HepG2 (cell line): ENCODE measurements at regions not wholly inside any gene's neighbourhood (a gene's known extent, or its start where the extent isn't known, plus 50 kb on each side); places are given as distances from the start of the nearest gene placed in this dataset.
A peak's percentile ranks its signal among the peaks of the same experiment; 100 is the strongest.

Experiments used
- BCL6 ChIP-seq: IDR thresholded peaks from 2 replicates; pipeline ENCODE4 v1.6.1; 2016; ENCODE audit warnings: missing genetic modification reagents, missing compliant biosample characterization
- BCLAF1 ChIP-seq: fragments of 450-650 bp; IDR thresholded peaks from 2 replicates; pipeline ENCODE4 v1.6.1; 2017; ENCODE audit warnings: mild to moderate bottlenecking
- CBFB ChIP-seq: sonication (generic); formaldehyde crosslinking; IDR thresholded peaks from 2 replicates; pipeline ENCODE4 v1.4.0; 2020; ENCODE audit warnings: missing genetic modification reagents
- DPF2 ChIP-seq: sonication (generic); formaldehyde crosslinking; IDR thresholded peaks from 2 replicates; pipeline ENCODE4 v1.4.0; 2020; ENCODE audit warnings: mild to moderate bottlenecking, low read depth, missing genetic modification reagents, borderline replicate concordance
- HIVEP1 ChIP-seq: sonication (generic); formaldehyde crosslinking; IDR thresholded peaks from 2 replicates; pipeline ENCODE4 v1.4.0; 2020; ENCODE audit warnings: mild to moderate bottlenecking, missing genetic modification reagents
- HNRNPK ChIP-seq: fragments of 200-400 bp; formaldehyde crosslinking; IDR thresholded peaks from 2 replicates; pipeline ENCODE4 v1.6.1; 2018; ENCODE audit warnings: low read length, low read depth, moderate library complexity, mild to moderate bottlenecking; ENCODE audit not compliant: poor library complexity, severe bottlenecking
- IKZF4 ChIP-seq: sonication (generic); formaldehyde crosslinking; IDR thresholded peaks from 2 replicates; pipeline ENCODE4 v1.5.1; 2020; ENCODE audit warnings: borderline replicate concordance, mild to moderate bottlenecking, low read depth, missing genetic modification reagents; ENCODE audit errors: not compliant biosample characterization
- KDM1A ChIP-seq: IDR thresholded peaks from 2 replicates; pipeline ENCODE4 v1.6.1; 2016; ENCODE audit warnings: missing compliant biosample characterization
- MAF1 ChIP-seq: sonication (generic); formaldehyde crosslinking; IDR thresholded peaks from 2 replicates; pipeline ENCODE4 v1.5.0; 2020; ENCODE audit warnings: missing genetic modification reagents, borderline replicate concordance
- MIER2 ChIP-seq: IDR thresholded peaks from 2 replicates; pipeline ENCODE4 v1.6.1; 2016; ENCODE audit warnings: missing biosample characterization, missing genetic modification reagents
- NFIC ChIP-seq: IDR thresholded peaks from 2 replicates; pipeline ENCODE4 v1.6.1; 2012; ENCODE audit warnings: mild to moderate bottlenecking, low read length, inconsistent platforms
- ONECUT2 ChIP-seq: sonication (generic); formaldehyde crosslinking; IDR thresholded peaks from 2 replicates; pipeline ENCODE4 v1.4.0; 2020; ENCODE audit warnings: missing genetic modification reagents
- TAF1 ChIP-seq: sonication (generic); formaldehyde crosslinking; IDR thresholded peaks from 2 replicates; pipeline ENCODE4 v1.4.0; 2020; ENCODE audit warnings: missing genetic modification reagents
- TEAD3 ChIP-seq: optimal IDR thresholded peaks from 2 replicates; pipeline ENCODE3; 2016; ENCODE audit warnings: borderline replicate concordance
- TFE3 ChIP-seq: IDR thresholded peaks from 2 replicates; pipeline ENCODE4 v1.6.1; 2016
- TGIF2 ChIP-seq: IDR thresholded peaks from 2 replicates; pipeline ENCODE4 v1.6.1; 2016; ENCODE audit warnings: control low read depth, missing compliant biosample characterization
- TOPORS ChIP-seq: sonication (generic); formaldehyde crosslinking; IDR thresholded peaks from 2 replicates; pipeline ENCODE4 v1.8.0; 2023; ENCODE audit warnings: mild to moderate bottlenecking, missing genetic modification reagents
- UBTF ChIP-seq: sonication (generic); formaldehyde crosslinking; IDR thresholded peaks from 2 replicates; pipeline ENCODE4 v1.4.0; 2020; ENCODE audit warnings: mild to moderate bottlenecking, missing genetic modification reagents
- ZNF143 ChIP-seq: sonication (generic); formaldehyde crosslinking; IDR thresholded peaks from 2 replicates; pipeline ENCODE4 v1.4.0; 2020; ENCODE audit warnings: missing genetic modification reagents
- ZNF3 ChIP-seq: IDR thresholded peaks from 2 replicates; pipeline ENCODE4 v1.7.0; 2017; ENCODE audit warnings: inconsistent platforms
- ZNF446 ChIP-seq: sonication (generic); formaldehyde crosslinking; IDR thresholded peaks from 2 replicates; pipeline ENCODE4 v1.5.0; 2020; ENCODE audit warnings: mild to moderate bottlenecking, missing genetic modification reagents
- ZNF614 ChIP-seq: IDR thresholded peaks from 2 replicates; pipeline ENCODE4 v1.6.1; 2018; ENCODE audit warnings: missing biosample characterization, missing genetic modification reagents, inconsistent platforms, borderline replicate concordance
- ZNF678 ChIP-seq: sonication (generic); formaldehyde crosslinking; IDR thresholded peaks from 2 replicates; pipeline ENCODE4 v1.4.0; 2020; ENCODE audit warnings: mild to moderate bottlenecking, missing genetic modification reagents
- ZNF703 ChIP-seq: sonication (generic); formaldehyde crosslinking; IDR thresholded peaks from 2 replicates; pipeline ENCODE4 v1.5.1; 2020; ENCODE audit warnings: missing genetic modification reagents, mild to moderate bottlenecking, moderate library complexity, borderline replicate concordance
- ZNF713 ChIP-seq: sonication (generic); formaldehyde crosslinking; IDR thresholded peaks from 2 replicates; pipeline ENCODE4 v1.4.0; 2020; ENCODE audit warnings: mild to moderate bottlenecking, missing genetic modification reagents
- ZNF883 ChIP-seq: sonication (generic); formaldehyde crosslinking; IDR thresholded peaks from 2 replicates; pipeline ENCODE4 v1.5.1; 2020; ENCODE audit warnings: mild to moderate bottlenecking, missing genetic modification reagents; ENCODE audit errors: not compliant biosample characterization

- no peak for TF ChIP-seq ZNF883 (CRISPR knock-in tag)
- TF ChIP-seq ZNF614 (CRISPR knock-in tag), result no peak
- no peak for TF ChIP-seq BCLAF1
- no peak for TF ChIP-seq ZNF703 (CRISPR knock-in tag)
- TF ChIP-seq UBTF, result no peak
- TF ChIP-seq MAF1 (CRISPR knock-in tag), result no peak
- peak; percentile 100 for TF ChIP-seq BCL6 (CRISPR knock-in tag)
- TF ChIP-seq ZNF3, result peak; percentile 63; the same call in 1 of the 2 replicates
- no peak for TF ChIP-seq TOPORS
- no peak for TF ChIP-seq CBFB (CRISPR knock-in tag)
- TF ChIP-seq ZNF143 (CRISPR knock-in tag), result no peak
- TF ChIP-seq ONECUT2 (CRISPR knock-in tag), result peak; percentile 78
- TF ChIP-seq IKZF4 (CRISPR knock-in tag), result no peak
- no peak for TF ChIP-seq ZNF713 (CRISPR knock-in tag)
- no peak for TF ChIP-seq ZNF446
- TF ChIP-seq DPF2 (CRISPR knock-in tag), result peak; percentile 45; the same call in 1 of the 2 replicates
- TF ChIP-seq TGIF2 (CRISPR knock-in tag), result no peak
- TF ChIP-seq HIVEP1, result no peak
- peak; percentile 33 for TF ChIP-seq TEAD3 (CRISPR knock-in tag)
- no peak for TF ChIP-seq TAF1
- no peak for TF ChIP-seq KDM1A (CRISPR knock-in tag)
- no peak for TF ChIP-seq HNRNPK
- TF ChIP-seq MIER2 (CRISPR knock-in tag), result no peak
- no peak for TF ChIP-seq TFE3 (CRISPR knock-in tag)
- peak; percentile 88; the same call in 1 of the 2 replicates for TF ChIP-seq NFIC
- no peak for TF ChIP-seq ZNF678 (CRISPR knock-in tag)
Measured at GRCh38 chr13:68380041-68380973, 1150.2 kb upstream of the PCDH9 start (continued).
